ENCODE measurements at regions not wholly inside any gene's neighbourhood (a gene's known extent, or its start where the extent isn't known, plus 50 kb on each side); places are given as distances from the start of the nearest gene placed in this dataset.

DNA sequence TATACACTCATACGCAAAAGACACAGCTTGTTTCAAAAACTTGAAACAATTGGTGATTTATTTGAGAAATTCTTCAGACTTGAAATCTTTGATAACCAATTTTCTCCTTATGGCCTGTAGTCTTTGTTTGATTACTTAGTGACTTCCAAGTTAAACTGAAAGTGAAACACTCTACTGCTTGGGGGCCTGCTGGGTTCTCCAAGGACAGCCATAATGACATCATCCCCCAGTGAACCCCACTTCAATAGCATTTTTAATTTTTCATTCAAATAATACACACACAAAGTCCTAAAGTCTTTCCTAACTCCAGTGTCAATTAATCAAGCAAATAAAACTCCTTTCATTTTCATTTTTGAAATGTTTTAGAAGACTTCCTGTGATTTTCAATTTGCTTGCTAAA, 59.2 kb downstream of the KRTAP19-8 start:
- BruUV-seq (replicated peaks): no TSS peak
- intact Hi-C loops (cut with micrococcal nuclease; ENCODE audit: unreplicated experiment): no loop called here
- no peak for ATAC-seq
- Histone ChIP-seq H2AFZ (ENCODE audit: low read length) (no peak overlapping the region), H3K79me2 (ENCODE audit: insufficient read depth, low read length) (no peaks in the 10 kb centered on the region), H3K4me1 (ENCODE audit: insufficient read depth, low read length) (no peaks in the 10 kb centered on the region), H3K27me3 (ENCODE audit: control insufficient read depth in 1 of 2, insufficient read depth in 2 of 2, low read length in 2 of 2) (no peaks in the 10 kb centered on the region), H3K4me3 (replicated peaks in 1 of 3; ENCODE audit: insufficient read depth in 1 of 3, low read depth in 2 of 3, low read length in 3 of 3) (no peak overlapping the region), H3K36me3 (replicated peaks in 1 of 2; ENCODE audit: control insufficient read depth in 1 of 2, insufficient read depth in 2 of 2, low read length in 2 of 2) (no peaks in the 10 kb centered on the region), H3K27ac (ENCODE audit: extremely low read length, insufficient read depth, low read length) (no peak overlapping the region), H3K9me3 (ENCODE audit: low read length) (peaks cover 77% of the 10 kb centered on the region), H4K20me1 (ENCODE audit: insufficient read depth, low read length) (no peaks in the 10 kb centered on the region), H3K9ac (ENCODE audit: insufficient read depth, low read depth, low read length) (no peak overlapping the region), H3K4me2 (ENCODE audit: low read depth, low read length) (no peak overlapping the region)
- TF ChIP-seq KDM5B (CRISPR knock-in tag; IDR thresholded peaks at IDR 0.05; ENCODE audit: borderline replicate concordance): no peak
- TF ChIP-seq, protein P1, sequence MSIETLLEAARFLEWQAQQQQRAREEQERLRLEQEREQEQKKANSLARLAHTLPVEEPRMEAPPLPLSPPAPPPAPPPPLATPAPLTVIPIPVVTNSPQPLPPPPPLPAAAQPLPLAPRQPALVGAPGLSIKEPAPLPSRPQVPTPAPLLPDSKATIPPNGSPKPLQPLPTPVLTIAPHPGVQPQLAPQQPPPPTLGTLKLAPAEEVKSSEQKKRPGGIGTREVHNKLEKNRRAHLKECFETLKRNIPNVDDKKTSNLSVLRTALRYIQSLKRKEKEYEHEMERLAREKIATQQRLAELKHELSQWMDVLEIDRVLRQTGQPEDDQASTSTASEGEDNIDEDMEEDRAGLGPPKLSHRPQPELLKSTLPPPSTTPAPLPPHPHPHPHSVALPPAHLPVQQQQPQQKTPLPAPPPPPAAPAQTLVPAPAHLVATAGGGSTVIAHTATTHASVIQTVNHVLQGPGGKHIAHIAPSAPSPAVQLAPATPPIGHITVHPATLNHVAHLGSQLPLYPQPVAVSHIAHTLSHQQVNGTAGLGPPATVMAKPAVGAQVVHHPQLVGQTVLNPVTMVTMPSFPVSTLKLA (IDR thresholded peaks at IDR 0.05): no peak
- TF ChIP-seq AGO1 (IDR thresholded peaks at IDR 0.05; ENCODE audit: low read depth, low read length, poor library complexity, severe bottlenecking): no peak
- TF ChIP-seq MED13 (CRISPR knock-in tag; IDR thresholded peaks at IDR 0.05): no peak
- peak; percentile 59 for TF ChIP-seq ATF7 (IDR thresholded peaks at IDR 0.05)
- no peak for TF ChIP-seq ATF7 (CRISPR knock-in tag; IDR thresholded peaks at IDR 0.05)
- TF ChIP-seq ZNF24 (IDR thresholded peaks at IDR 0.05): no peak
- no peak for TF ChIP-seq JARID2 (CRISPR knock-in tag; IDR thresholded peaks at IDR 0.05; ENCODE audit: insufficient replicate concordance)
- TF ChIP-seq, protein P2, sequence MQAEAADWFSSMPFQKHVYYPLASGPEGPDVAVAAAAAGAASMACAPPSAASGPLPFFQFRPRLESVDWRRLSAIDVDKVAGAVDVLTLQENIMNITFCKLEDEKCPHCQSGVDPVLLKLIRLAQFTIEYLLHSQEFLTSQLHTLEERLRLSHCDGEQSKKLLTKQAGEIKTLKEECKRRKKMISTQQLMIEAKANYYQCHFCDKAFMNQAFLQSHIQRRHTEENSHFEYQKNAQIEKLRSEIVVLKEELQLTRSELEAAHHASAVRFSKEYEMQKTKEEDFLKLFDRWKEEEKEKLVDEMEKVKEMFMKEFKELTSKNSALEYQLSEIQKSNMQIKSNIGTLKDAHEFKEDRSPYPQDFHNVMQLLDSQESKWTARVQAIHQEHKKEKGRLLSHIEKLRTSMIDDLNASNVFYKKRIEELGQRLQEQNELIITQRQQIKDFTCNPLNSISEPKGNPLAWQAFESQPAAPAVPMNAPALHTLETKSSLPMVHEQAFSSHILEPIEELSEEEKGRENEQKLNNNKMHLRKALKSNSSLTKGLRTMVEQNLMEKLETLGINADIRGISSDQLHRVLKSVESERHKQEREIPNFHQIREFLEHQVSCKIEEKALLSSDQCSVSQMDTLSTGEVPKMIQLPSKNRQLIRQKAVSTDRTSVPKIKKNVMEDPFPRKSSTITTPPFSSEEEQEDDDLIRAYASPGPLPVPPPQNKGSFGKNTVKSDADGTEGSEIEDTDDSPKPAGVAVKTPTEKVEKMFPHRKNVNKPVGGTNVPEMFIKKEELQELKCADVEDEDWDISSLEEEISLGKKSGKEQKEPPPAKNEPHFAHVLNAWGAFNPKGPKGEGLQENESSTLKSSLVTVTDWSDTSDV (CRISPR knock-in tag; IDR thresholded peaks at IDR 0.05): no peak
- POLR2A ChIA-PET: no interaction called here
- CTCF ChIA-PET (ENCODE audit: low intra/inter-chr PET ratio, low total read pairs): no interaction called here
- no peak for DNase-seq (ENCODE audit: low spot score)
- in situ Hi-C loops (cut with HindIII; ENCODE audit: extremely low pct_ligation_motif_present, low pct_unique_long_range_greater_than_20kb): no loop called here
- no peak for FAIRE-seq
- 100% methylated on average over 1 of the region's 1 CpG for WGBS (ENCODE audit: low lambda C conversion rate)

Data from HepG2 (cell line).